Hepatocyte (in vitro differentiated cells): ENCODE measurements at regions not wholly inside any gene's neighbourhood (a gene's known extent, or its start where the extent isn't known, plus 50 kb on each side); places are given as distances from the start of the nearest gene placed in this dataset.

Experiments used
- DNase-seq: peaks from one replicate; pipeline ENCODE4 v3.0.0-alpha.2; 2016; ENCODE audit warnings: low spot score
- H2AFZ ChIP-seq: fragments of 200-600 bp; sonication (generic); 2 replicates; pipeline ENCODE4 v1.6.0; 2016; ENCODE audit warnings: antibody characterized with exemption, mild to moderate bottlenecking
- H3K27ac ChIP-seq: fragments of 200-600 bp; sonication (generic); 2 replicates; pipeline ENCODE4 v1.5.1; 2016; ENCODE audit warnings: mild to moderate bottlenecking
- H3K27me3 ChIP-seq: fragments of 200-600 bp; sonication (generic); 2 replicates; pipeline ENCODE4 v1.6.1; 2016
- H3K36me3 ChIP-seq: fragments of 200-600 bp; sonication (generic); replicated peaks from 2 replicates; pipeline ENCODE4 v1.5.1; 2016; ENCODE audit warnings: low read depth; ENCODE audit not compliant: insufficient read depth
- H3K4me1 ChIP-seq: fragments of 200-600 bp; sonication (generic); 2 replicates; pipeline ENCODE4 v1.5.1; 2016; ENCODE audit warnings: mild to moderate bottlenecking, moderate library complexity; ENCODE audit not compliant: insufficient read depth
- H3K4me2 ChIP-seq: fragments of 200-600 bp; sonication (generic); 2 replicates; pipeline ENCODE4 v1.6.0; 2016
- H3K4me3 ChIP-seq: fragments of 200-600 bp; sonication (generic); 2 replicates; pipeline ENCODE4 v1.5.1; 2016; ENCODE audit warnings: mild to moderate bottlenecking
- H3K79me2 ChIP-seq: fragments of 200-600 bp; sonication (generic); 2 replicates; pipeline ENCODE4 v1.6.0; 2017; ENCODE audit warnings: mild to moderate bottlenecking
- H3K9me2 ChIP-seq: fragments of 200-600 bp; sonication (generic); replicated peaks from 2 replicates; pipeline ENCODE4 v1.6.0; 2017; ENCODE audit warnings: mild to moderate bottlenecking; ENCODE audit not compliant: insufficient read depth
- H3K9me3 ChIP-seq: fragments of 200-600 bp; sonication (generic); 2 replicates; pipeline ENCODE4 v1.5.1; 2016; ENCODE audit warnings: low read depth, mild to moderate bottlenecking
- H4K20me1 ChIP-seq: fragments of 200-600 bp; sonication (generic); 2 replicates; pipeline ENCODE4 v1.6.0; 2016; ENCODE audit warnings: mild to moderate bottlenecking; ENCODE audit not compliant: insufficient read depth, poor library complexity, severe bottlenecking
- EZH2 ChIP-seq: fragments of 200-600 bp; sonication (generic); IDR thresholded peaks from 2 replicates; pipeline ENCODE4 v1.6.1; 2016; ENCODE audit warnings: antibody characterized with exemption, mild to moderate bottlenecking, borderline replicate concordance
- EZH2phosphoT487 ChIP-seq: fragments of 200-600 bp; sonication (generic); IDR thresholded peaks from one replicate; pipeline ENCODE4 v1.6.1; 2018; ENCODE audit warnings: antibody characterized with exemption, mild to moderate bottlenecking, low read depth, moderate library complexity; ENCODE audit not compliant: unreplicated experiment, severe bottlenecking
- WGBS: methylation state at CpG from one replicate; pipeline ENCODE4 v1.1.6; 2016; ENCODE audit warnings: low lambda C conversion rate; ENCODE audit errors: missing lambda C conversion rate; 5-methylcytosine and 5-hydroxymethylcytosine counted together
- TF ChIP-seq, protein P1 (sequence below): fragments of 200-600 bp; sonication (generic); IDR thresholded peaks from 2 replicates; pipeline ENCODE4 v1.5.1; 2016; ENCODE audit warnings: antibody characterized with exemption, mild to moderate bottlenecking; ENCODE audit not compliant: poor library complexity

DNA sequence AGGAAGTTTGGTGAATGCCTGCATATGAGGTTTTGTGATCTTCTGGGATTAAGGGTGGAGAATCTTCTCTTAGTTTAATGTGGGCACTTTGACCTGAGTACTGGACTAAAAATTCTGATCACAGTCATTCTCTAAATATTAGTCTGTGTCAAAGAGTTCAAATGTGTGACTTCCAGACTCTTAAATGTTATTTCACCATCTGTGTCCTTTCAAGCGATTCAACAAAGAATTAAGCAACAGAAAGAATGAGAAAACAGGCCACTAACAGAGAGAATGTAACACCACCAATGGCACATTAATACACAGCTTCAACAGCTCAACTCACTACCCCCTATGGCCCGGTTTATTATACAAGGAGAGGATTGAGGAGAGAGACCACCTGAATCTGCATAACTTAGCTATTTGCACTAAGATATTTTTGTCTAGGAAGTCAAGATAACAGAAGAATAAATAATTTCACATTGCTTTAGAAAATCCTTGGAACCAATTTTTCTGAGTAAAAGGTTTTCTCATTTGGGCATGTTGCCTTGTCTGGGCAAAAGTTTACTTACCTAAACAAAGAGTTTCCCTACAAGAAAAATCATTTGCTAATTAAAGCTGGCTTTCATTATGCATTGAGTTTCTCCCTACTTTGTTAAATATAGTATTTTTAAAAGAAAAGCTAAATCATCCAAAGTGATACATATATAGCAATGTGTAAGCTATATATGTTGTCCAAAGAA lies 1313.7 kb downstream of the NCAM2 start:
- Histone ChIP-seq H3K4me1 (no peaks in the 10 kb centered on the region), H3K9me3 (no peaks in the 10 kb centered on the region), H3K4me2 (no peak overlapping the region), H3K79me2 (no peaks in the 10 kb centered on the region), H3K36me3 (no peaks in the 10 kb centered on the region), H4K20me1 (no peaks in the 10 kb centered on the region), H2AFZ (no peak overlapping the region), H3K27me3 (no peaks in the 10 kb centered on the region), H3K27ac (no peak overlapping the region), H3K9me2 (no peaks in the 10 kb centered on the region), H3K4me3 (no peak overlapping the region)
- TF ChIP-seq EZH2, result no peak
- TF ChIP-seq, protein P1, sequence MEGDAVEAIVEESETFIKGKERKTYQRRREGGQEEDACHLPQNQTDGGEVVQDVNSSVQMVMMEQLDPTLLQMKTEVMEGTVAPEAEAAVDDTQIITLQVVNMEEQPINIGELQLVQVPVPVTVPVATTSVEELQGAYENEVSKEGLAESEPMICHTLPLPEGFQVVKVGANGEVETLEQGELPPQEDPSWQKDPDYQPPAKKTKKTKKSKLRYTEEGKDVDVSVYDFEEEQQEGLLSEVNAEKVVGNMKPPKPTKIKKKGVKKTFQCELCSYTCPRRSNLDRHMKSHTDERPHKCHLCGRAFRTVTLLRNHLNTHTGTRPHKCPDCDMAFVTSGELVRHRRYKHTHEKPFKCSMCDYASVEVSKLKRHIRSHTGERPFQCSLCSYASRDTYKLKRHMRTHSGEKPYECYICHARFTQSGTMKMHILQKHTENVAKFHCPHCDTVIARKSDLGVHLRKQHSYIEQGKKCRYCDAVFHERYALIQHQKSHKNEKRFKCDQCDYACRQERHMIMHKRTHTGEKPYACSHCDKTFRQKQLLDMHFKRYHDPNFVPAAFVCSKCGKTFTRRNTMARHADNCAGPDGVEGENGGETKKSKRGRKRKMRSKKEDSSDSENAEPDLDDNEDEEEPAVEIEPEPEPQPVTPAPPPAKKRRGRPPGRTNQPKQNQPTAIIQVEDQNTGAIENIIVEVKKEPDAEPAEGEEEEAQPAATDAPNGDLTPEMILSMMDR, result no peak
- TF ChIP-seq EZH2phosphoT487, result no peak
- WGBS, result 94% methylated on average over 2 of the region's 2 CpGs
- no peak for DNase-seq

DNA sequence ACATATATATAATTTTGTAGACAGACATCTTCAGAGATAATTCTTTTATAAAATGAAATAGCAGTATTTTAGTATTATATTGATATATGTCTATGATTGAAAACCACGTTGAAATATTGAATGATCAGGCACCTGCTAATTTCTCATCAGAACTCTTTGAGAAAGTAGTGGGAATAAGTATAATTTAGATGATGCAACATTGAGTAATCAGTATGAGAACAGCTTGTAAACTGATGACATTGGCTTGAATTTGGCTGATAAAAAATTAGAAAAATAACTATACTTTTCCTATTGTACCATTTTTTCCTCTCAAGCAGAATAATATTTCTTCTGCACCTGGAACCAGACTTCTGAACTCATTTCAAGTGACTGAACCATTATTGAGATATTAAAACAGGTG lies 1316.8 kb downstream of the NCAM2 start:
- DNase-seq, result no peak
- H3K4me2 ChIP-seq, result no peak overlapping the region
- no peaks in the 10 kb centered on the region for H3K27me3 ChIP-seq
- 83% methylated on average over 1 of the region's 1 CpG for WGBS
- H3K79me2 ChIP-seq, result no peaks in the 10 kb centered on the region
- no peaks in the 10 kb centered on the region for H3K36me3 ChIP-seq
- H3K9me3 ChIP-seq, result no peaks in the 10 kb centered on the region
- H3K9me2 ChIP-seq, result no peaks in the 10 kb centered on the region
- H3K4me1 ChIP-seq, result no peaks in the 10 kb centered on the region
- no peak overlapping the region for H3K4me3 ChIP-seq
- no peaks in the 10 kb centered on the region for H4K20me1 ChIP-seq
- no peak overlapping the region for H2AFZ ChIP-seq
- H3K27ac ChIP-seq, result no peak overlapping the region
- TF ChIP-seq EZH2, result no peak
- TF ChIP-seq, protein P1, result no peak
- TF ChIP-seq EZH2phosphoT487, result no peak

DNA sequence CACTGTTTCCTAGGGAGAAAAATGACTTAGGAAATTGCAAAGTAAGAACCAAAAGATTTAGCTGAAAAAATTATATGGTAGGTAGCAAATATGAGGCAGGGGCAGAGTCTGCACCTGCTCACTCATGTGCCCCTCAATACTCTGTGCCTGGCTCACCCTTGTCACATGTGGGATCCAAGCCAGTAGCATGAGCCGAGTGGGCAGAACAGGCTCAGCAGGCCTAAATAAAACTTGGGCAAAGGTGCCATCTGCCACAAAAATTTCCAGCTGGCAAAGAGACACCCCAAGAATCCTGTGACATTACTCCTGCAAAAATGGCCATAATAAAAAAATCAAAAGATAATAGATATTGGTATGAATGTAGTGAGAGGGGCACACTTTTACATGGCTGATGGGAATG lies 1321.2 kb downstream of the NCAM2 start:
- H3K27ac ChIP-seq, result no peak overlapping the region
- TF ChIP-seq, protein P1, result no peak
- no peak for TF ChIP-seq EZH2
- TF ChIP-seq EZH2phosphoT487, result no peak
- no peak overlapping the region for H3K4me3 ChIP-seq
- DNase-seq, result no peak
- H3K9me3 ChIP-seq, result no peaks in the 10 kb centered on the region
- 96% methylated on average over 1 of the region's 1 CpG for WGBS
- no peaks in the 10 kb centered on the region for H3K4me1 ChIP-seq
- H3K4me2 ChIP-seq, result no peak overlapping the region
- H4K20me1 ChIP-seq, result no peaks in the 10 kb centered on the region
- no peaks in the 10 kb centered on the region for H3K27me3 ChIP-seq
- H3K36me3 ChIP-seq, result no peaks in the 10 kb centered on the region
- H2AFZ ChIP-seq, result no peak overlapping the region
- H3K79me2 ChIP-seq, result no peaks in the 10 kb centered on the region
- no peaks in the 10 kb centered on the region for H3K9me2 ChIP-seq
